ENCODE measurements at regions not wholly inside any gene's neighbourhood (a gene's known extent, or its start where the extent isn't known, plus 50 kb on each side); places are given as distances from the start of the nearest gene placed in this dataset.

GRCh38 chr2:67219651-67220050, 177.5 kb upstream of the ETAA1 start:
- TF ChIP-seq CTCF (conservative IDR thresholded peaks at IDR 0.05) = no peak
- Histone ChIP-seq H2AFZ (ENCODE audit: low read length) (no peak overlapping the region), H3K23ac (ENCODE audit: insufficient read length, low read depth, low read length) (no peak overlapping the region), H3K4me2 (ENCODE audit: insufficient read depth, insufficient read length, low read length) (no peak overlapping the region), H3K4ac (ENCODE audit: low read depth, low read length) (no peak overlapping the region), H2BK12ac (ENCODE audit: insufficient read length, low read depth, low read length) (no peak overlapping the region), H3K9ac (ENCODE audit: extremely low read depth, insufficient read length, low read length) (no peak overlapping the region), H3K4me1 (ENCODE audit: insufficient read depth, low read length) (peaks cover 4% of the 10 kb centered on the region; the same call in 1 of the 2 replicates), H4K5ac (ENCODE audit: insufficient read length, low read depth, low read length) (no peak overlapping the region), H4K8ac (replicated peaks; ENCODE audit: insufficient read length, low read depth, low read length) (no peak overlapping the region), H3K79me1 (ENCODE audit: insufficient read depth, low read depth, low read length, poor library complexity, severe bottlenecking) (no peaks in the 10 kb centered on the region), H3K14ac (ENCODE audit: insufficient read depth, low read length) (no peak overlapping the region), H2BK120ac (ENCODE audit: low read depth, low read length, poor library complexity, severe bottlenecking) (no peak overlapping the region), H4K20me1 (ENCODE audit: control insufficient read depth, insufficient read depth, insufficient read length) (no peaks in the 10 kb centered on the region), H3K56ac (ENCODE audit: insufficient read length, low read depth, low read length) (no peak overlapping the region), H3K23me2 (ENCODE audit: insufficient read length, low read depth, low read length, poor library complexity, severe bottlenecking) (no peaks in the 10 kb centered on the region), H3K9me3 (ENCODE audit: control insufficient read depth, low read depth, low read length) (no peaks in the 10 kb centered on the region), H3K18ac (ENCODE audit: insufficient read length, low read depth, low read length) (no peak overlapping the region), H3K27ac (ENCODE audit: insufficient read length, low read depth, low read length) (no peak overlapping the region), H2AK5ac (ENCODE audit: insufficient read length, low read length) (no peak overlapping the region), H3T11ph (ENCODE audit: low read length) (no peak overlapping the region), H2BK5ac (ENCODE audit: insufficient read length, low read length) (no peak overlapping the region), H2BK15ac (ENCODE audit: low read depth, low read length) (no peak overlapping the region), H3K79me2 (ENCODE audit: insufficient read depth, low read length) (no peaks in the 10 kb centered on the region), H3K27me3 (ENCODE audit: insufficient read depth, low read length) (no peaks in the 10 kb centered on the region), H4K91ac (ENCODE audit: insufficient read length, low read depth, low read length) (no peak overlapping the region), H2BK20ac (ENCODE audit: low read depth, low read length, poor library complexity, severe bottlenecking) (no peak overlapping the region)
- peaks cover 6 to 17% (median 9%) of the 10 kb centered on the region in 3 experiments for H3K36me3 Mint-ChIP-seq (ENCODE audit: insufficient read depth in 1 of 3, low read depth in 3 of 3)
- no peak for DNase-seq
- no peak overlapping the region for H3K4me3 Mint-ChIP-seq
- H3K9me3 Mint-ChIP-seq = peaks cover 8 to 15% of the 10 kb centered on the region in 2 experiments
- no peaks in the 10 kb centered on the region for H3K27me3 Mint-ChIP-seq (ENCODE audit: low read depth)
- no CpG with 5 or more reads among the region's 5 CpGs for WGBS (ENCODE audit: extremely low coverage, insufficient read length, low lambda C conversion rate)
- H3K4me1 Mint-ChIP-seq = peaks cover 20 to 29% of the 10 kb centered on the region in 2 experiments
- H3K27ac Mint-ChIP-seq = no peak overlapping the region

All from H9 (cell line).